K562 (cell line): ENCODE measurements at regions not wholly inside any gene's neighbourhood (a gene's known extent, or its start where the extent isn't known, plus 50 kb on each side); places are given as distances from the start of the nearest gene placed in this dataset.
A peak's percentile ranks its signal among the peaks of the same experiment; 100 is the strongest.

Source experiments
- ATAC-seq: fragments of 200-7000 bp; cut with Tn5 transposase; 3 replicates; pipeline ENCODE4 v1.9.1; 2020; ENCODE audit warnings: moderate library complexity
- BruUV-seq: library from RNA; stranded (reverse); fragments of 400-500 nt; replicated peaks from 2 replicates; lab custom pipeline; 2021; lab: Mats Ljungman, UMichigan
- CTCF ChIA-PET: fragments of 300-600 bp; formaldehyde crosslinking; extraction: SDS; loops from one replicate; lab custom pipeline; 2021; ENCODE audit warnings: low intra/inter-chr PET ratio; lab: Yijun Ruan, JAX
- POLR2A ChIA-PET: fragments of 300-600, 350-650 bp; sonication (Branson Sonifier 250); formaldehyde crosslinking; extraction: SDS; loops from one replicate; lab custom pipeline; 2021; ENCODE audit warnings: antibody characterized with exemption, inconsistent platforms; lab: Yijun Ruan, JAX
- DNase-seq, 4 experiments: peaks; one replicate each; pipeline versions ENCODE4 v3.0.0 to v3.0.0-alpha.2; 2011 to 2018; ENCODE audit warnings: low spot score in 3 of 4, mixed read lengths in 3 of 4; ENCODE audit errors: extremely low read depth in 1 of 4
- FAIRE-seq: peaks from 2 replicates; lab custom pipeline; 2011; peaks lifted over from hg19 to GRCh38; lab: Jason Lieb, UNC
- H2AFZ ChIP-seq: 2 replicates; pipeline ENCODE4 v1.6.0; 2011; ENCODE audit warnings: low read depth, low read length, control low read depth, inconsistent platforms
- H3K27ac ChIP-seq: fragments of 200-600 bp; 3 replicates; pipeline ENCODE4 v1.8.0; 2011; ENCODE audit warnings: low read depth, mild to moderate bottlenecking, control low read depth, inconsistent platforms, low read length, moderate library complexity, mixed read lengths; ENCODE audit errors: extremely low read depth
- H3K27me3 ChIP-seq, 2 experiments: fragments of 300-600 bp in 1 of 2; 2 replicates in 1 of 2; 3 replicates in 1 of 2; pipeline versions ENCODE4 v1.6.0 to v1.8.0; 2011; ENCODE audit warnings: inconsistent platforms in 2 of 2, low read length in 2 of 2, mild to moderate bottlenecking in 1 of 2, mixed read lengths in 1 of 2, moderate library complexity in 1 of 2; ENCODE audit not compliant: control insufficient read depth in 2 of 2, insufficient read depth in 2 of 2
- H3K36me3 ChIP-seq: fragments of 300-600 bp; 3 replicates; pipeline ENCODE4 v1.8.0; 2011; ENCODE audit warnings: mild to moderate bottlenecking, low read length, inconsistent platforms; ENCODE audit not compliant: control insufficient read depth, insufficient read depth
- H3K4me1 ChIP-seq, 2 experiments: fragments of 200-600 bp in 1 of 2; replicated peaks in 1 of 2; 2 replicates in 1 of 2; 3 replicates in 1 of 2; pipeline versions ENCODE4 v1.5.1 to v1.8.0; 2011; ENCODE audit warnings: inconsistent platforms in 2 of 2, low read length in 2 of 2, mild to moderate bottlenecking in 1 of 2, mixed read lengths in 1 of 2, moderate library complexity in 1 of 2; ENCODE audit not compliant: control insufficient read depth in 2 of 2, insufficient read depth in 2 of 2
- H3K4me2 ChIP-seq: 2 replicates; pipeline ENCODE4 v1.6.1; 2011; ENCODE audit warnings: low read length, control low read depth, inconsistent platforms, mixed read lengths; ENCODE audit not compliant: insufficient read depth
- H3K4me3 ChIP-seq: fragments of 200-600 bp; sonication (generic), shearing (Covaris generic); 2 replicates; pipeline ENCODE4 v1.5.1; 2016; ENCODE audit warnings: control low read depth, inconsistent platforms
- H3K79me2 ChIP-seq: fragments of 200-600 bp; 3 replicates; pipeline ENCODE4 v1.8.0; 2011; ENCODE audit warnings: low read length, inconsistent platforms; ENCODE audit not compliant: control insufficient read depth, insufficient read depth
- H3K9ac ChIP-seq, 2 experiments: 2 replicates each; pipeline versions ENCODE4 v1.6.0 to v1.6.1; 2011; ENCODE audit warnings: low read depth in 2 of 2, low read length in 2 of 2, control low read depth in 1 of 2, inconsistent platforms in 1 of 2, mild to moderate bottlenecking in 1 of 2, mixed read lengths in 1 of 2; ENCODE audit not compliant: insufficient read depth in 1 of 2
- H3K9me1 ChIP-seq: one replicate; pipeline ENCODE4 v1.6.0; 2011; ENCODE audit warnings: inconsistent platforms, mild to moderate bottlenecking, low read length, moderate library complexity; ENCODE audit not compliant: control insufficient read depth, insufficient read depth
- H3K9me3 ChIP-seq: replicated peaks from 2 replicates; pipeline ENCODE4 v1.5.1; 2011; ENCODE audit warnings: low read depth, low read length, inconsistent platforms; ENCODE audit not compliant: control insufficient read depth, insufficient read depth
- H4K20me1 ChIP-seq: replicated peaks from 2 replicates; pipeline ENCODE4 v1.6.1; 2011; ENCODE audit warnings: low read length, inconsistent platforms, mixed read lengths; ENCODE audit not compliant: control insufficient read depth, insufficient read depth
- CHD1 ChIP-seq: fragments of 200-600 bp; sonication (generic); IDR thresholded peaks from one replicate; pipeline ENCODE4 v1.6.1; 2012; ENCODE audit warnings: mild to moderate bottlenecking, moderate library complexity, low read length, inconsistent platforms
- DPF2 ChIP-seq: fragments of 450-650 bp; IDR thresholded peaks from 2 replicates; pipeline ENCODE4 v1.6.1; 2016
- ETV5 ChIP-seq: sonication (generic); formaldehyde crosslinking; IDR thresholded peaks from 2 replicates; pipeline ENCODE4 v1.4.0; 2020; ENCODE audit warnings: low read depth, mild to moderate bottlenecking, missing genetic modification reagents
- PBX2 ChIP-seq, 2 experiments: IDR thresholded peaks in 1 of 2; conservative IDR thresholded peaks in 1 of 2; 2 replicates each; pipeline ENCODE4 v1.6.1; 2016; ENCODE audit warnings: low read depth in 2 of 2, mild to moderate bottlenecking in 1 of 2, missing compliant biosample characterization in 1 of 2, missing genetic modification characterization in 1 of 2, moderate library complexity in 1 of 2
- RBBP5 ChIP-seq: fragments of 200-600 bp; sonication (generic); IDR thresholded peaks from 2 replicates; pipeline ENCODE4 v1.6.1; 2012; ENCODE audit warnings: borderline replicate concordance, mild to moderate bottlenecking, low read length, control low read depth, inconsistent platforms; ENCODE audit not compliant: insufficient read depth, poor library complexity, severe bottlenecking
- RBM34 ChIP-seq: fragments of 200-400 bp; formaldehyde crosslinking; IDR thresholded peaks from 2 replicates; pipeline ENCODE4 v1.6.1; 2018; ENCODE audit warnings: low read length, borderline replicate concordance; ENCODE audit not compliant: insufficient read depth
- SRF ChIP-seq, 2 experiments: fragments of 250-450, 450-650 bp in 1 of 2; sonication (Bioruptor Pico) in 1 of 2; sonication (generic) in 1 of 2; formaldehyde crosslinking; IDR thresholded peaks; 2 replicates each; pipeline versions ENCODE4 v1.5.0 to v1.5.1; 2020 to 2022; ENCODE audit warnings: mild to moderate bottlenecking in 1 of 2, missing genetic modification reagents in 1 of 2
- UBTF ChIP-seq, 2 experiments: IDR thresholded peaks; 2 replicates each; pipeline ENCODE4 v1.6.1; 2012; ENCODE audit warnings: improper control_type of control experiment in 2 of 2, low read depth in 2 of 2, low read length in 2 of 2, borderline replicate concordance in 1 of 2
- ZNF57 ChIP-seq: fragments of 450-650 bp; formaldehyde crosslinking; IDR thresholded peaks from 2 replicates; pipeline ENCODE4 v1.4.0; 2020; ENCODE audit warnings: mild to moderate bottlenecking, moderate library complexity
- WGBS: fragments of 100-300 bp; shearing (Covaris generic); methylation state at CpG from one replicate; pipeline ENCODE4 v1.1.6; 2016; ENCODE audit warnings: low coverage, mixed read lengths; ENCODE audit not compliant: insufficient coverage; ENCODE audit errors: missing lambda C conversion rate; 5-methylcytosine and 5-hydroxymethylcytosine counted together
- in situ Hi-C: fragments of 300-500 bp; cut with MboI; formaldehyde crosslinking; loops from 4 replicates; pipeline ENCODE4 v1.15.0; 2018; ENCODE audit warnings: inconsistent platforms, mixed read lengths
- intact Hi-C: fragments of 100-400 bp; cut with micrococcal nuclease; formaldehyde crosslinking; loops from 2 replicates; pipeline ENCODE4 v1.14.2; 2022
- TF ChIP-seq, protein P1 (sequence below): sonication (generic); formaldehyde crosslinking; IDR thresholded peaks from 2 replicates; pipeline ENCODE4 v1.8.0; 2022; ENCODE audit warnings: mild to moderate bottlenecking, missing genetic modification reagents
- TF ChIP-seq, protein P2 (sequence below): fragments of 250-450 bp; sonication (Bioruptor Pico); IDR thresholded peaks from 2 replicates; pipeline ENCODE4 v1.5.0; 2021
- TF ChIP-seq, protein P3 (sequence below): sonication (generic); formaldehyde crosslinking; IDR thresholded peaks from 2 replicates; pipeline ENCODE4 v1.8.0; 2022; ENCODE audit warnings: missing genetic modification reagents, mild to moderate bottlenecking, moderate library complexity, borderline replicate concordance

DNA sequence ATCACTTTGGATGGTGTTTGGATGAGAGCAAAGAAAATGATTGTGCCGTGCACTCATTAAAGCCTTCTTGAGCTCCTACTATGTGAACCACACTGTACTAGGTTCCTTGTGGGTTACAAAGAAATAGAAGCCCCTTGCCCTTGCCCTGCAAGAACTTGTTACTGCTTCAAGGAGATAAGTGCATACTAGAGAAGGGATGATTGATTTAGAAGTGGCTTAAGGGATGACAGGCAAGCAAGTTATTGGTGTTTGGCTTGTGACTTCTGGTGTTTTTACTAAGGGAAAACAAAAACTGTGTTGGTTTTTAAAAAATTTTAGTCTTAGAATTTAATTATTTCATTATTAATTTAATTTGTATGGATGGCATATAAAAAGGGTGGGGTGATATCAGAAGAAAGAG is 67.4 kb downstream of the IL21 start (continued):
- TF ChIP-seq PBX2 (CRISPR knock-in tag; IDR thresholded peaks at IDR 0.05; ENCODE audit: low read depth) (no peak), PBX2 (tag; conservative IDR thresholded peaks at IDR 0.05; ENCODE audit: low read depth) (peak; percentile 59)
- TF ChIP-seq, all 486 proteins: peak for 4

DNA sequence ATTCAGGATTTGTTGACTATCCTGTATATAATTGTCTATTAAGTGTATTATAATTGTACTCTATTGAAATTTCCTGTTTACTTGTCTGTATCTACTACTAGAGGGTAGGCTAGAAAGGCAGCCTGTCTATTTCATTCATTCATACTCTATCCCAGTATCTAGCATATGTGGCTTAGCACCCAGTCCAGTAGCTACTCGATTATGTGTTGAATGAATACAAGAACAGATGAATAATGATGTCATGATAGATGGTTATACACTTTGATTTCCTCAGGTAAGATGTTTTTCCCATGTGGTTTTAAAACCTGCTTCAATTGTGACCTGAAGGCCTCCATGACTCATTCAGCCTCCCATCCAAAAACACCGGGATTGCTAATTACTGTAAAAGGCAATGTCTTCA is 68.0 kb downstream of the IL21 start:
- no peaks in the 10 kb centered on the region for H3K36me3 ChIP-seq
- ATAC-seq (no peak), FAIRE-seq (no peak), DNase-seq (no peak)
- no TSS peak for BruUV-seq
- no peak overlapping the region for H3K4me2 ChIP-seq
- peaks cover 0 to 18% of the 10 kb centered on the region in 2 experiments; a peak in 3 of 5 replicates for H3K4me1 ChIP-seq
- no peak overlapping the region for H3K27ac ChIP-seq
- CTCF ChIA-PET, result no interaction called here
- no peak overlapping the region for H2AFZ ChIP-seq
- no peaks in the 10 kb centered on the region for H4K20me1 ChIP-seq
- intact Hi-C loops, result no loop called here
- no peaks in the 10 kb centered on the region for H3K27me3 ChIP-seq
- 6% methylated on average over 2 of the region's 2 CpGs for WGBS
- H3K9me3 ChIP-seq, result no peaks in the 10 kb centered on the region
- POLR2A ChIA-PET, result no interaction called here
- H3K4me3 ChIP-seq, result no peak overlapping the region
- H3K9ac ChIP-seq, result no peak overlapping the region
- no peaks in the 10 kb centered on the region for H3K79me2 ChIP-seq
- no peaks in the 10 kb centered on the region for H3K9me1 ChIP-seq
- in situ Hi-C loops, result no loop called here
- TF ChIP-seq SRF (CRISPR knock-in tag; IDR thresholded peaks at IDR 0.05), result no peak
- TF ChIP-seq RBM34, result no peak
- TF ChIP-seq, protein P1, sequence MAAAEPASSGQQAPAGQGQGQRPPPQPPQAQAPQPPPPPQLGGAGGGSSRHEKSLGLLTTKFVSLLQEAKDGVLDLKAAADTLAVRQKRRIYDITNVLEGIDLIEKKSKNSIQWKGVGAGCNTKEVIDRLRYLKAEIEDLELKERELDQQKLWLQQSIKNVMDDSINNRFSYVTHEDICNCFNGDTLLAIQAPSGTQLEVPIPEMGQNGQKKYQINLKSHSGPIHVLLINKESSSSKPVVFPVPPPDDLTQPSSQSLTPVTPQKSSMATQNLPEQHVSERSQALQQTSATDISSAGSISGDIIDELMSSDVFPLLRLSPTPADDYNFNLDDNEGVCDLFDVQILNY (CRISPR knock-in tag), result no peak
- TF ChIP-seq ETV5, result no peak
- no peak for TF ChIP-seq RBBP5
- no peak for TF ChIP-seq UBTF (IDR thresholded peaks at IDR 0.05; ENCODE audit: borderline replicate concordance in 1 of 2, low read depth in 2 of 2, low read length in 2 of 2)
- no peak for TF ChIP-seq CHD1
- TF ChIP-seq, protein P2, sequence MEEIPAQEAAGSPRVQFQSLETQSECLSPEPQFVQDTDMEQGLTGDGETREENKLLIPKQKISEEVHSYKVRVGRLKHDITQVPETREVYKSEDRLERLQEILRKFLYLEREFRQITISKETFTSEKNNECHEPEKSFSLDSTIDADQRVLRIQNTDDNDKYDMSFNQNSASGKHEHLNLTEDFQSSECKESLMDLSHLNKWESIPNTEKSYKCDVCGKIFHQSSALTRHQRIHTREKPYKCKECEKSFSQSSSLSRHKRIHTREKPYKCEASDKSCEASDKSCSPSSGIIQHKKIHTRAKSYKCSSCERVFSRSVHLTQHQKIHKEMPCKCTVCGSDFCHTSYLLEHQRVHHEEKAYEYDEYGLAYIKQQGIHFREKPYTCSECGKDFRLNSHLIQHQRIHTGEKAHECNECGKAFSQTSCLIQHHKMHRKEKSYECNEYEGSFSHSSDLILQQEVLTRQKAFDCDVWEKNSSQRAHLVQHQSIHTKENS (CRISPR knock-in tag), result no peak
- TF ChIP-seq, protein P3, sequence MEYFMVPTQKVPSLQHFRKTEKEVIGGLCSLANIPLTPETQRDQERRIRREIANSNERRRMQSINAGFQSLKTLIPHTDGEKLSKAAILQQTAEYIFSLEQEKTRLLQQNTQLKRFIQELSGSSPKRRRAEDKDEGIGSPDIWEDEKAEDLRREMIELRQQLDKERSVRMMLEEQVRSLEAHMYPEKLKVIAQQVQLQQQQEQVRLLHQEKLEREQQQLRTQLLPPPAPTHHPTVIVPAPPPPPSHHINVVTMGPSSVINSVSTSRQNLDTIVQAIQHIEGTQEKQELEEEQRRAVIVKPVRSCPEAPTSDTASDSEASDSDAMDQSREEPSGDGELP (CRISPR knock-in tag), result no peak
- TF ChIP-seq DPF2, result no peak
- TF ChIP-seq ZNF57, result no peak
